NCI-H2029 (cell line): ENCODE measurements at regions not wholly inside any gene's neighbourhood (a gene's known extent, or its start where the extent isn't known, plus 50 kb on each side); places are given as distances from the start of the nearest gene placed in this dataset.

ENCODE experiments used
- DNase-seq: peaks from one replicate; lab custom pipeline; 2025; lab: John Stamatoyannopoulos, UW

DNA sequence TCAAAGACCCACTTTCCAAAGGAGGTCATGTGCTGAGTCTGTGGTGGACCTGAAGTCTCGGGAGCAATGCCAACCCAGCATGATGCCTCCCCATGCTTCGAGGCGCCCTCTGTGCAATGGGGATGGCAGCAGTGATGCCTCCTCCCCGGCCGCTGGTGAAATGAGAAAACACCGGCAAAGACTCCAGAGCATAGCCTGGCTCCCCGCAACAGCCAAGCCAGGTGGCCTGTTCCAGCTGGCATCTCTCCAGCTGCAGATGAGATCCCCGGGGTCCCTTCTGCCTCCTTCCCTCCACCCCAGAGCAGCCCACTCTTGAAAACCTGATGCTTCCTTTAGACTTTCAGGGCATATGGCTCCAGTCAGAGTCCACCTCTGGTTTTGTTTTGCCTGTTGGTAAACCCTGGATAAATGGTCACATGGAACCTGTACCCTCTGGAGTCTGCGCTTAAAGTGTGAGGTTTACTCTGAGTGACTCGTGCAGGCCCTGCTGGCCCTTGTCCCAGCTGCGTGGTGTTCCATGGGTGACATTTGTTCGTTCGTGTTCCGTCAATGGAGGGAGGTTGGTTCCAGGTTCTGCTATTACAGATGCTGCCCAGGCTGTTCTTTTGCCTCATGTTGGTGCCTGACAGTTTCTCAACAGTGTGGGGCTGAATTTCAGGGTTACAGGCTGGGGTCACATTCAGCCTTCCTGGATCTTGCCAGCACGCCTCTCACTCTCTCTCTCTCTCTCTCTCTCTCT, 181.8 kb upstream of the CIBAR2 start:
- no peak for DNase-seq

DNA sequence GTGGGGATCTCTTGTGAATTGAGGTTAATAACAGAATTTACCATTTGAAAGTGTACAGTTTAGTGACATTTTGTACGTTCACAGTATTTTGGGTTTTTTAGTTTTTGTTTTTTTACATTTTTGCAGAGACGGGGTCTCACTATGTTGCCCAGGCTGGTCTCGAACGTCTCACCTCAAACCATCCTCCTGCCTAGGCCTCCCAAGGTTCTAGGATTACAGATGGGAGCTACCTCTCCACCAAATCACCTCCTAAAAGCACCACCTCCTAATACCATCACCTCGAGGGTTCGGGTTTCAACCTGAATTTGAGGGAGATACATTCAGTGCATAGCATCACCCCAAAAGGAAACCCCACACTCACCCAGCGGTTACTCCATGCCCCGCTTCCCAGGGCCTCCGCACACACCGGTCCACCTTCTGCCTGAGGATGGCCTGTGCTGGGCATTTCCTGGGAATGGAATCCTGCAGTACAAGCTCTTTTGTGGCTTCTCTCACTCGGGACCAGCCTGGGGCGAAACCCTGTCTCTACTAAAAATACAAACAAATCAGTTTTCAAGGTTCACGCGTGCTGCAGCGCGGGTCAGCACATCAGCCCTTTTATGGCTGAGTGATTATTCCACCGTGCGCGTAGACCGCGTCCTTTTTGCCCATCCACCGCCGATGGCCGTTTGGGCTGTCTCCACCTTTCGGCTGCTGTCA, 182.7 kb upstream of the CIBAR2 start:
- no peak for DNase-seq

DNA sequence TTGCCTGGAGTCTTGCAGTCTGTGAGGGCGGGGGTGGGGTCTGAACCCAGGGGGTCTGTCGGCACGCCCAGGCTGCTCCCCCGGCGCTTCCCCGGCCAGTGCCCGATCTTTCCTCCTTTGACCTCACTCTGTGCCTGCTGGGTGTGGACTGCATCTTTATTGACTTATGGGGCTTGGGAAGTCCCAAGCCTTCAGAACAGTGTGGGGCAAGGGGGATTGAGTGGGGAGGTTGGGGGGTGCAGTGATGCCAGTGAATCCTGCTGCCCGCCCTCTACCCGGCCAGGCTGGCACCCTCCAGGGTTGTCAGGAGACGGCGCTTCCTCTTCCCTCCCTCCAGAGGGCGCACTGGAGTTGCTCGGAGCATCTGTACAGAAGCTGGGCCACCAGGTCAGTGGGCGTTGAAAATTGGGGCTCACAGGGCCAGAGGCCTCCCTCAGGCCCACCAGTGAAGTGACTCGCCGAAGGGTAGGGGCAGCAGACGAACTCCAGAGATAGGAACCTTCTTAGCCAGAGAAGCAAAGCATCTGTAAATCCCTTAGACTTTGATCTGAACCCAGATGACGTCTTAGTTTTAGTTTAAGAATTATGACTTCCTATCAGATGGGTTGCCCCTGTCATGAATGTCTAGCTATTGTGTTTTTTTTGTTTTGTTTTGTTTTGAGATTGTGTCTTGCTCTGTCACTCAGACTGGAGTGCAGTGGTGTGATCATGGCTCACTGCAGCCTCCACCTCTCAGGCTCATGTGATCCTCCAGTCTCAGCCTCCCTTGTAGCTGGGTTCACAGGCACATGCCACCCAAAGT, 184.8 kb upstream of the CIBAR2 start:
- DNase-seq: no peak

DNA sequence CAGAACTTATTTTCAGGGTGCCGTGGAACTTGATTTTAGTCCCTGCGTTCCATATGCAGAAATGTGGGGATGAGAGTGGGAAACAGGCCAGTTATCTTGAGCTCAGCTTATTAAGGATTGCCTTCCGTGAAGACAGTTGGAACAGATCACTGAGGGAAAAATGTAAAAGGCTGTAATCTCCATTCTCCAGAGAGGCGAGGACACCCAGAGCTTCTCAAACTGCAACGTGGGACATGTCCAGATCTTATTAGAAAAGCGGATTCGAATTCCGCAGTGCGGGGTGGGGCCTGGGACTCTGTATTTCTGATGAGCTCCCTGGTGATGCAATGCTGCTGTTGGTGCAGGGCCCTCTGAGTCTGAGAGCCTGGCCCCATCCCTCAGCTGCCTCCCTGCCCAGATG, 185.6 kb upstream of the CIBAR2 start:
- no peak for DNase-seq

DNA sequence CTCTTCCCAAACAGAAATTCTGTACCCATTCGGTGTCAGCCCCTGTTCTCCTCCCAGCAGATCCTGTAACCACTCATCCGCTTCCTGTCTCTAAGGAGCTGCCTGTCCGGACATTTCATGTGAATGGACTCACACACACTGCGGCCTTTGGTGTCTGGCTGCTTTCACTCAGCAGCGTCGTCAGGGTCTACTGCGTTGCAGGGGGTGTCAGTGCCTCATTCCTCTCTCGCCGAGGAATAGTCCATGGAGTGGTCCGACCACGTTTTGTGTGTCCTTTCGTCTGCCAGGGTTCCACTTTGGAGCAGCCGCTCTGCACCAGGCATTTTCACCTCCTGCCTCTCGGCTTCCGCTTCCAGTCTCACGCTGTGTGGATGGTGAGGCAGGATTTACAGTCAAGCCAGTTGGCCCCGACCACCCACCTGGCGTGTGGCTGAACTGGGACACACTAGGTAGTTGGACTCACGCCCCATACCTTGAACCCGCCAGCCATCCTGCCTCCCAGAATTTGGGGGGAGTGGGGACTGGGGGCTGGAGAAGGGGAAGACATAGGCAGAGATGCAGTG, 188.2 kb upstream of the CIBAR2 start:
- DNase-seq: no peak

DNA sequence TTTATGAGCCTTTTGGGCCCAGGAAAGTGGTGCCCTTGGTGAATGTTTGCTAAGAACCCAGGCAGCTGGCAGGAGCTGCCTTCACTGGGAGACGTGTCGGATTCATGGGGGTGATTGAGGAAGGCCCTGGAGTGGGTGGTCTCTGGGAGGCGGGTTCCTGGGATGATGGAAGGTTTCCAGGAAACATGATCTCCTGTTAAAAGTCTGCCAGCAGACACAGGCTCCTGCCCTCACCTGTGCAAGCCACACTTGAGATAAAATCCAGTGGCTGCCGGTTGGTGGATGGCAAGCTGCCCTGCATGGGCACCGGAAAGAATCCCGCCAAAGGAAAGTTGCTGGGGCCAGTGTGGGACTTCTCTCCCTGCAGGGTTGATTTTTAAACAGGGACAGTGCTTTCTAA, 189.0 kb upstream of the CIBAR2 start:
- DNase-seq: peak; percentile 59

DNA sequence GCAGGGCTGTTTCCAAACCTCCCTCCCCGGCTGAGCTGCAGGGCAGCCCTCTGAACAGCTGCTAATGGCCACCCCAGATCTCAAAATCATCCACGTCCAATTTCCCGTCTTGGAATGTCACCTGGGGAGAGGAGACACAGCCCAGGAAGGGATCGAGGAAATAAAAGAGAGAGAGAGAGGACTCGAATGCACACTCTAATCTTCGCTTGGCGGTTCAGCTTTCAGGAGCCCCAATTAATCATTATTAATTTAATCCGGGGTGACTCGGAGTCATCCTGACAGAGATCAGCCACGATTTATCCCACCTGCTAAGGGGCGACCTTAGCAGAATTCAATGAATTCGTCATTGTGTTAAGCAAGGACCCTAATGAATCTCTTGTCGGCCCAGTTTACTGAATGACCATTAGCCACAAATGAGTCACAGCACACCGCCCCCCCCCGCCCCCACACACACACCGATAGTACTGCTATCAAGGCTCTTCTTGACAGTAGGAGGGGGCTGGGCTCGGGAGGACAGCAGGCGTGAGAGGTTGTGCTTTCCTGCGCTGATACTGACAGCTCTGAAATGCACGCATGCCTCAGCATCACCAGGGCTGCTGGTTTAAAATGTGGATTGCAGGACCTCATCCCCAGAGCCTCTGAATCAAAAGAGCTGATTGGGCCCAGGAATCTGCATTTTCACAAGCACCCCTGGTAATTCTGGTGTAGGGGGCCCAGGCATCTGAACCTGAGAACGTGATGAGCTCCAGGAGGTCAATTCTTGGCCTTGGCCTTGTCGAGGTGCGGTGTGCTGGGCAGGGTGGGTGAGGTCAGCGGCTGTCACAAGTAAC, 190.0 kb upstream of the CIBAR2 start:
- no peak for DNase-seq

DNA sequence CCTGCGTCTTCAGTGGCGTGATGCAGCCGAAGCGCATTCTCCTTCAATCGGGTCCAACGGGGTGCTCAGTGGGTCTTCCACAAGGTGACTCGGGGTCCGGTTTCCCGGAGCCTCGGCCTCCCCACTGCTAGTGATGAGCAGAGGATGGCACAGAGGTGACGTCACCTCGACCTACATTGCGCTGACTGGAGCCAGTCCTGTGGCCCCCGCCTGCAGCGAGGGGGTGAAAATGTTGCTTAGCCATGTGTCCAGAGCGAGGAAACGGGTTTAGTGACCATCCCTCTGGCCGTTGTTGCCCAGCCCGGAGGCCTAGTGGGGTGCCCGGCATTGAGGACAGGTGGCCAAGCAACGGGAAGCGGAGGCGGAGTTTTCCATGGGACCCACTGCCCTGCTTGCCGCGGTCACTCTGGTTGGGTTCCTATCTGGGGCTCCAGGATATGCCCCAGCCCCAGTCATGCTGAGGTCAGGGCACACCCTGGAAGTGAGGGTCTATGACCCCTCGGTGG, 190.6 kb upstream of the CIBAR2 start:
- DNase-seq: no peak

DNA sequence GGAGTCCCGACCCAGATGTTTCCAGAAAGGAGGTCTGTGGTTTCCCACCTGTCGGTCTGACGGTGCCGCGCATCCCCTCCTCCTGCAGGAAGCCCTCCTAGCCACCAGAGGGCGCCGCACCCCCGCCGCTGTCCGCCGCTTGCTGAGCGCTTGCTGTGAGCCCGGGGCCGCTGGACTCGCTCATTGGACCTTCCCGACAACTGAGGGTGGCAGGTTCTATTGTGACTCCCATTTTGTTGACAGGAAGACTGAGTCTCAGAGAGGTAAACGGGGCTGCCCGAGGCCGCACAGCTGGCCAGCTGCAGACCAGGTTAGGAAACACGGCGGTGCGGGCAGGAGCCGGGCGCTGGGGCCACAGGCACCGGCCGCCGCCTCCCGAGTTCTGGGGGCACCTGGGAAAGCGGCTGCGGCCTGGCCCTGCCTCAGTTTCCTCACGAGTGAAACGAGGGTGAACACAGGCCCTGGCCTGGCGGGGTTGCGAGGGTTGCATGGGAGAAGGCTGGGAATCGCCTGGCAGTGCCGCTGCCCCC, 191.1 kb upstream of the CIBAR2 start:
- no peak for DNase-seq

DNA sequence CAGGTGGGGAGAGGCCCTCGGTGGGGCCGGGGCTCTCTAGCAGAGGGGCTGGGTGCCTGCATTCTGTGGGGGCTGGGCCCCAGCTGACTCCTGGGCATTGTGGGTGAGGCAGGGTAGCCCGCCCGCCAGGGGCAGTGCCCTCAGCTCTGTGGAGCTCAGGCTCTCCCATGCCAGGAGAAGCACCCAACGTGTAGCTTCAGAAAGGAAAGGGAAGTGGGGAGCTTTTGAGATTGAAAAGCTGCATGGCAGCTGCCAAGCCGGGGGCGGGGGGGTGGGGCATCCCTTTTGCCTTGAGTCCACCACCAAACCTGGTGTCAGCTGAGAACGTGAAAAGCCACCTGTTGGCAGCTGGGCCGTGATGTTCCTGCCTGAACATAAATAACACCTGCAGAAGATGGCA, 192.1 kb upstream of the CIBAR2 start:
- peak; percentile 35 for DNase-seq

DNA sequence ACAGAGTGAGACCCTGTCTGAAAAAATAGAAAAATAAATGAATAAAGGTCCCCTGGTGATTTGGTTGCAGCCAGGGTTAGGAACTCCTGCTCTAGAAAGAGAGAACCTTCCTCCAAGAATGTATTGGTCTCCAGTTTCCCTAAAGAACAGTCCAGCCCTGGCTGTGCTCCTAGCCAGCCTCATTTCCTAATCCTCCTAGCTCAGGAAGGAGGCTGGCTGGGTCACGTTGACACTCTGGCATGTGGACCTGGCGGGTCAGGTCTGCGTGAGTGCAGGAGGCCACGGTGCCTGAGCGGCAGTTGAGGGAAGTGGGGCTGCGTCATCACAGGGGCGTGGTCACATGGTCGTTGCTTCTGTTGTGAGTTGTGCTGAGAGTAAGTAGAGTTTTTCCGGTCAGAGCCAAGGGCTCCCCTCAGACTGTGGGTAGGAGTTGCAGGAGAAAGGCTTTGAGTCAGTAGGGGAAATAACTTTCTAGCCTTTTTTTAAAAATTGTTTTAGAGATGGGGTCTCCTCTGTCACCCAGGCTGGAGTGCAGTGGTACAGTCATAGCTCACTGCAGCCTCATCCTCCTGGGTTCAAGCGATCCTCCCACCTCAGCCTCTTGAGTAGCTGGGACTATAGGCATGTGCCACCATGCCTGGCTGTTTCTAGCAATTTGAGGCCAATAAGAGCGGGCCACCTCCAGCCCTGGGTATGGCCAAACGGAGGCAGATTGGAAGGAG, 194.0 kb upstream of the CIBAR2 start:
- peak; percentile 20 for DNase-seq

DNA sequence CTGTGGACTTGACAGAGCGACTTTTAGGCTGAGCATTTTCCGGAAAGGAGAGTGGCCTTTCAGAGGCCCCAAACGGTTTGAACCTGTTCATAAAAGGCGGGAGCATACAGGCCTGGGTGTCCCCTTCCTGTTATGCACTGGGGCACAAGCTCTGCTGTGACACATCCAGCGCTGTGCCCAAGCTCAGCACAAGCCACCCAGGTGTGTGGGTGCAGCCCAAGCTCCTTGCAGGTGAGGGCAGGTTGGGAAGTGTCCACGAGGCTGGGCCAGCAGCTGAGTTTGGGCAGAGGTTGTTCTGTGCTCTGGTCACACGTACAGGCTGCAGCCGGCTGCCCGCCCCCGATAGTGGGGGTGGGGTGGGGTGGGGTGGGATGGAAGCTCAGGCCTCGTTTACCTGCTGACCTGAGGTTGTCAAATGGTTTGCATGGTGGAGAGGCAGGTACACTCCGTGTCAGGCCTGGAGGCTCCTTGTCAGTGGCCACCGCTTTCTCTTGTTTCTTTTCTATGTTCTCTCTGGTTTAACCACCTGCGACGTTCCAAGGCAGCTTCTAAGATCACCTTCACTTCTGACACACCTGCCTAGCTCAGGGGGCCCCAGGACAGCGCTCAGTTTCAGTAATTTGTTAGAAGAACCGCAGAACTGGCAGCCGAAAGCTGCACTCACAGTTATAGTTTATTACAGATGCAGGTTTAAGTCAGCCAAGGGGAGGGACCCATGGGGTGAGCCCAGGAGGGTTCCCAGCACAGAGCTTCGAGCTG, 194.7 kb upstream of the CIBAR2 start:
- DNase-seq: no peak

DNA sequence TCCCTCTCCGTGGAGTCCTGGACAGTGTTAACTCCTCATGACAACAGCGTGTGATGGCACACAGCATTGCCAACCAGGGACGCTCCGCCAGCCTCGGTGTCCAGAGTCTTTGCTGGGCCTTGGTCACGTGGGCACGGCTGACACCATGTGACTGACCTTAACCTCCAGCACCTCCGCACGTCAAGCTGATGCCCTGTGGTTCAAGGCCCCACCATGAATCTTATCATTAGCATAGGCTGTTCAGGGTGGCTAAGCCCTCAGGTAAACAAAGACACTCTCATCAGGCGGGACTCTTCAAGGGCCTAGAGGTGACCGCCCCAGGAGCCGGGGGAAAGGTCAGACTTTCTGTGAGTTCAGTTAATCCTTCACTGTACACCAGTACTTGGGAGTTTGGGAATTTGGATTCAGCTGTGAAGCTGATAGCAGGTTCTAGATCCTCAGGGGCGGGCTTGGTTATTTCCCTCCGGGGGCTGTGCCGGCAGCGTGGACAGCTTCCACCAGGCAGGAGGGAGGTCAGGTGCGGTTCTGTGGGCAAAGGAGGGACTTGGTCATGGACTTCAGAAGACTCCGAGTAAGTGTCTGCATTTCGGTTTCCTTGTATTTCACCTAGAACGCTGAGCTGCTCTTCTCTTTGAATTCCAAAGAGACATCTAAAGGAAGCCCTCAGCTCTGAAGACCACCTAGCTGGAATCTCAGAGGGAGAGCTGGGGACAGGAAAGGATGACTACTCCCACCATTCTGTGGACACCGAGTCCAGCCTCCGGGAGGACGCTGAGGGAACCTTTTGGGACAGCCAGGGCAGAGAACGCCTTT, 195.5 kb upstream of the CIBAR2 start:
- no peak for DNase-seq

DNA sequence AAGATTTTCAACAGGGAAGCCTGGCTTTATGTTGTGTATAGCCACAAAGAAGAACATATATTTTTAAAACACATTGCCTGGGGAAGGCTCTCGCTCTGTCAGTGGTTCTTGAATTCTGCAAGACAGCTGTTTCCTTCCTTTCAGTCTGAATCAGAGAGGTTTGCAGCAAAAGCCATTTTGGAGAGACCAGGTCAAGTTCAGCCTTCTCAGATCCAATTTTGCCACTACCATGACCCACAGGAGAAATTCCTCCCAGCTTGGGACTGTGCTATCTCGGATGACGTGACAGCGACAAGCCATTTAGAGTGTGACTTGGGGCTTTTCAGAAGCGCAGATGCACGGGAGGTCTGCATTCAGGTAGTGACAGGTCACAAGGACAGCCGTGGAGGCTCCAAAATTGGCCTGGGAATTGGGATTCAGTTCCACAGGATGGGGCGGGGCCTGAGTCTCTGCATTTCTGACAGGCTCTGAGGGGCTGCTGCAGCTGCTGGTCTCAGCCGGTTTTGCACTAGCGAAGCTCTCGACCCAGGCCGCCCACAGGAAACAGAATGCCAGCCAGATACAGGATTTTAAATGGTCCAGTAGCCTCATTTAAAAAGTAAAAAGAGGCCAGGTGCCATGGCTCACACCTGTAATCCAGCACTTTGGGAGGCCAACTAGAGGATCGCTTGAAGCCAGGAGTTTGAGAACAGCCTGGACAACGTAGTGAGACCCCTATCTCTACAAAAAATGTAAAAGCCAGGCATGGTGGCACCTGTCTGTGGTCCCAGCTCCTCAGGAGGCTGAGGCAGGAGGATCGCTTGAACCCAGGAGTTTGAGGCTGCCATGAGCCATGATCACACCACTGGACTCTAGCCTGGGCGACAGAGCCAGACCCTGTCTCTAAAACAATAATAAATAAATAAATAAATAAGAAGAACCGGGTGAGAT, 196.6 kb upstream of the CIBAR2 start:
- no peak for DNase-seq

DNA sequence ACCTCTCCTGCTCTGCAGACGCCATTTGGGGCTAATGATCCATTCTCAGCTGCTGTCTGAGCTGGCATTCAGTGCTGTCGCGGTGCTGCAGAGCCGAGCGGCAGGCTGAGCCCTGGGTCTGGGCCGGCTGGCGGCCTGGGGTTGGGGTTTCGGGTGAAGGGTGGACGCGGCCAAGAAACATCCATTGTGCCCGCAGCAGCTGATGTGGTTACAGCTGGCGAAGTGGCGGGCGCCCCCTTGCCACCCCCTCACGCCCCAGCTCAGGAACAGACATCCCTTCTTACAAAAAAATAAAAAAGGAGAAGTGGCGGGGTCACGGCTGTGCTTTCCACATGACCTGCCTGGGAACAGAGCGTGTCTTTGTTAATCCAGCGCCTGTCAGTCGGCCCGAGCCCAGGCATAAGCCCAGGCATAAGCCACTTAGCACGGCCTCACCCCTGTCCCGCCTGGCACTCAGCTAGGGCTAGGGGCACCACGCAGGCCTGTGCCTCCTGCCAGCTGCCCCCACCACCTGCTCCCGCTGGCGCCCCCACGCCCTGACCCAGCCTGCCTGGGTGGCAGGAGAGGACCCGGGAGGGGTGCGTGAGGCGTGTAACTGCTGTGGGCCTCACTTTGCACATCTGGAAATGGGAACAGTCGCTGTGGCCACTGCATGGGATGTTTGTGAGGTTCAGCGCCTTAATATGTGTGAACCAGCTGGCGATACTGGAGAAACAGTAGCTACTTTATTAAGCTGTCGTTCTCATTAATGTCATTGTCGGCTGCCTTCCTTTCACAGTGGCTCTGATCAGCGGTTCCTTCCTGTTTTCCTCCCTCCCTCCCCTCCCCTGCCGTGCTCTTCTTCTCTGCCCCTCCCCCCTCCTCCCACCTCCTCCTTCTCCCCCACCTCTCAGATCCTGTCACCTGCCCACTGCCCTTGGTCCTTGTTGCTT, 197.7 kb upstream of the CIBAR2 start:
- DNase-seq: peak; percentile 34

DNA sequence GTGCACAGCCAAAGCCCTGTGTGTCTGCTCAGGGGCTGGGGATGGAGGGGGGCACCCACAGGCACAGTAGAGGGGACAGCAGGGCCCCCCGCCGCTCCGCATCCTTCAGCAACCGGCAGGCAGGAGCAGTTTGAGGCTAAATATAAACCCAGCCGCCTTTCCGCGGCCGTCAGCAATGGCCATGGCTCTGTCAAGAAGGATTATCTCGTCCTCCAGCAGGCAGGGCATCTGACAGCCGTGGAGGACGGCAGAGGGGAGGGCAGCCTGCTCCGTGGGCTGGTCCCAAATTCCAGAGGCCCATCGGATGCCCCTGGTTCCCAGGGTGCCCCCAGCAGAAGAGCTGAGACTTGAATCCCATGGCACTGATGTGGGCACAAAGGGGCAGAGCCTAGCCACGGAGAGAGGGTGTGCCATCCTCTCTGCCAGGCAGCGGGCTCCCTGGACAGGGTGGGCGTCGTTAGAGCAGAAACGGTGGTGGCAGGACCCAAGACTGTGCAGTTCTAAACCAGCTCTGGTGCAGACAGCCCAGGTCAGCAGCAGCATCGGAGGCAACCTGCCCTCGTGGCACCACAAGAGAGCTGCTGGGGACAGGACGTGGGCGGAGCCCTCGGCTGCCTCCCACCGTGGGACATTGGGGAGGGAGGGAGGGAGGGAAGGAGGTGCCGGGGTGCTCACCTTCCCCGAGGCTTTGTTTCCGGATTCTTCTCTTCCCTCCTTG, 198.8 kb upstream of the CIBAR2 start:
- DNase-seq: no peak
